ENCODE measurements at regions not wholly inside any gene's neighbourhood (a gene's known extent, or its start where the extent isn't known, plus 50 kb on each side); places are given as distances from the start of the nearest gene placed in this dataset.

DNA sequence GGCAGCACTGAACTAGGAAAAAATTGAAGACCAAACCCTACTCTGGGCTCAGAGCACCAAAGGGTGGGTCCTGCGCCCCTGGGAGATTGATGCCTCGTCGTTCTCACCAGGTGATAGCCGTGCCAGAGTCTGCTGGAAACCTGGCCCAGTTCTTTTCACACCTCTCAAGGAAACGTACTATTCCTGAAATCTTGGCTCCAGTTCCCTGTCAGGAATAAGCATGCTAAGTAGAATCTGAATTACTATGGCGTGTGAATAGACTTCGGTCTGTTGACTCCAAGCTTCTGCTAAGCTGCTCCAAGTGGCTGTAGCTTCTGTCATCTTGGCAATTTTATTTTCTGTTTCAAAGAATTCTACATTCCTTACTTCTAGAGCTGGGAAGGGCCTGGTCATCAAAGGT, 75.4 kb downstream of the MARCHF4 start:
- DNase-seq, result no peak
- H3K27me3 ChIP-seq, result no peaks in the 10 kb centered on the region
- no peak for ATAC-seq
- TF ChIP-seq, protein P1, sequence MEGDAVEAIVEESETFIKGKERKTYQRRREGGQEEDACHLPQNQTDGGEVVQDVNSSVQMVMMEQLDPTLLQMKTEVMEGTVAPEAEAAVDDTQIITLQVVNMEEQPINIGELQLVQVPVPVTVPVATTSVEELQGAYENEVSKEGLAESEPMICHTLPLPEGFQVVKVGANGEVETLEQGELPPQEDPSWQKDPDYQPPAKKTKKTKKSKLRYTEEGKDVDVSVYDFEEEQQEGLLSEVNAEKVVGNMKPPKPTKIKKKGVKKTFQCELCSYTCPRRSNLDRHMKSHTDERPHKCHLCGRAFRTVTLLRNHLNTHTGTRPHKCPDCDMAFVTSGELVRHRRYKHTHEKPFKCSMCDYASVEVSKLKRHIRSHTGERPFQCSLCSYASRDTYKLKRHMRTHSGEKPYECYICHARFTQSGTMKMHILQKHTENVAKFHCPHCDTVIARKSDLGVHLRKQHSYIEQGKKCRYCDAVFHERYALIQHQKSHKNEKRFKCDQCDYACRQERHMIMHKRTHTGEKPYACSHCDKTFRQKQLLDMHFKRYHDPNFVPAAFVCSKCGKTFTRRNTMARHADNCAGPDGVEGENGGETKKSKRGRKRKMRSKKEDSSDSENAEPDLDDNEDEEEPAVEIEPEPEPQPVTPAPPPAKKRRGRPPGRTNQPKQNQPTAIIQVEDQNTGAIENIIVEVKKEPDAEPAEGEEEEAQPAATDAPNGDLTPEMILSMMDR (IDR thresholded peaks at IDR 0.05), result no peak
- no peaks in the 10 kb centered on the region for H3K4me1 ChIP-seq
- no peaks in the 10 kb centered on the region for H3K36me3 ChIP-seq
- H3K9me3 ChIP-seq, result no peaks in the 10 kb centered on the region
- no peak overlapping the region for H3K4me3 ChIP-seq
- intact Hi-C loops (cut with DNase I), result no loop called here
- no peak overlapping the region for H3K27ac ChIP-seq

DNA sequence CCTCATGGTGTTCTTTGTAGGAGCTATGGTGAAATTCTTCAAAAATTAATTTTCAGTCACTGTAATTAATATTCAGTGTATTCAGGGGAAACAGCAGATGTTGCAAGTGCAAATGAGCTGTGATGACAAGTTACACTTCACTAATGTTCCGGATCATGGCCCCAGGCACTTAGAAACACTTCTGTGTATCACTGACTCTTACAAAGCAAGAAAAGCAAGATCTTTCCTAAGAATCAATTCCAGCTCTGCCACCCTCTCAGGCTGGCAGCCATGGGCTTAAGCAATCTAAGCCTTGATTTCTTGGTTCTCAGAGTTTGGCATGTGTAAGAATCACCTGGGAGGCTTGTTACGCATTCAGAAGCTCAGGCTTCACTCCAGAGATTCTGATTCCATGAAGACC, 78.0 kb downstream of the MARCHF4 start:
- ATAC-seq, result no peak
- no peaks in the 10 kb centered on the region for H3K9me3 ChIP-seq
- intact Hi-C loops (cut with DNase I), result no loop called here
- DNase-seq, result peak in 1 of 4 donors; percentile 26
- no peak overlapping the region for H3K4me3 ChIP-seq
- no peaks in the 10 kb centered on the region for H3K4me1 ChIP-seq
- no peaks in the 10 kb centered on the region for H3K36me3 ChIP-seq
- H3K27me3 ChIP-seq, result no peaks in the 10 kb centered on the region
- H3K27ac ChIP-seq, result no peak overlapping the region
- TF ChIP-seq, protein P1 (IDR thresholded peaks at IDR 0.05), result no peak

- no peaks in the 10 kb centered on the region for H3K9me3 ChIP-seq
- TF ChIP-seq, protein P1 (IDR thresholded peaks at IDR 0.05), result no peak
- H3K4me3 ChIP-seq, result no peak overlapping the region
- ATAC-seq (no peak), DNase-seq (no peak)
- intact Hi-C loops (cut with DNase I), result no loop called here
- H3K27ac ChIP-seq, result no peak overlapping the region
- no peaks in the 10 kb centered on the region for H3K36me3 ChIP-seq
- no peaks in the 10 kb centered on the region for H3K27me3 ChIP-seq
- no peaks in the 10 kb centered on the region for H3K4me1 ChIP-seq
Observed at GRCh38 chr2:216293883-216294282, 78.4 kb downstream of the MARCHF4 start.

- ATAC-seq, result no peak
- H3K27me3 ChIP-seq, result no peaks in the 10 kb centered on the region
- no peaks in the 10 kb centered on the region for H3K36me3 ChIP-seq
- H3K9me3 ChIP-seq, result no peaks in the 10 kb centered on the region
- H3K4me1 ChIP-seq, result no peaks in the 10 kb centered on the region
- no peak for DNase-seq
- intact Hi-C loops (cut with DNase I), result no loop called here
- TF ChIP-seq, protein P1 (IDR thresholded peaks at IDR 0.05), result no peak
- H3K4me3 ChIP-seq, result no peak overlapping the region
- H3K27ac ChIP-seq, result no peak overlapping the region
Observed at GRCh38 chr2:216292886-216293301, 79.4 kb downstream of the MARCHF4 start.

GRCh38 chr2:216292475-216292874, 79.8 kb downstream of the MARCHF4 start:
- intact Hi-C loops (cut with DNase I), result no loop called here
- H3K36me3 ChIP-seq, result no peaks in the 10 kb centered on the region

More at GRCh38 chr2:216292475-216292874, 79.8 kb downstream of the MARCHF4 start:
- Histone ChIP-seq H3K4me3 (no peak overlapping the region), H3K27ac (no peak overlapping the region), H3K4me1 (no peaks in the 10 kb centered on the region), H3K27me3 (no peaks in the 10 kb centered on the region), H3K9me3 (no peaks in the 10 kb centered on the region)
- TF ChIP-seq, protein P1 (IDR thresholded peaks at IDR 0.05), result no peak
- DNase-seq, result no peak
- ATAC-seq, result no peak

Measured in left lung (tissue), 4 donors.